Duodenal mucosa (tissue), 2 donors: ENCODE measurements at regions not wholly inside any gene's neighbourhood (a gene's known extent, or its start where the extent isn't known, plus 50 kb on each side); places are given as distances from the start of the nearest gene placed in this dataset.

Source experiments
- H3K27ac ChIP-seq: one replicate; pipeline ENCODE4 v1.7.0; 2013; ENCODE audit warnings: low read depth, low read length
- H3K27me3 ChIP-seq, 2 donors: one replicate each; pipeline ENCODE4 v1.7.0; 2013; ENCODE audit warnings: low read length in 2 of 2, control low read depth in 1 of 2; ENCODE audit not compliant: insufficient read depth in 2 of 2, control insufficient read depth in 1 of 2
- H3K36me3 ChIP-seq, 2 donors: one replicate each; pipeline ENCODE4 v1.7.0; 2013; ENCODE audit warnings: low read length in 2 of 2, control low read depth in 1 of 2; ENCODE audit not compliant: insufficient read depth in 2 of 2, control insufficient read depth in 1 of 2
- H3K4me1 ChIP-seq, 2 donors: one replicate each; pipeline ENCODE4 v1.7.0; 2013; ENCODE audit warnings: low read length in 2 of 2, control low read depth in 1 of 2; ENCODE audit not compliant: insufficient read depth in 2 of 2, control insufficient read depth in 1 of 2
- H3K4me3 ChIP-seq, 2 donors: one replicate each; pipeline ENCODE4 v1.7.0; 2013; ENCODE audit warnings: low read length in 2 of 2, low read depth in 1 of 2
- H3K9ac ChIP-seq, 2 donors: one replicate each; pipeline ENCODE4 v1.7.0; 2013; ENCODE audit warnings: low read length in 2 of 2, low read depth in 1 of 2
- H3K9me3 ChIP-seq, 2 donors: one replicate each; pipeline ENCODE4 v1.7.0; 2013; ENCODE audit warnings: low read length in 2 of 2, control low read depth in 1 of 2; ENCODE audit not compliant: control insufficient read depth in 1 of 2

DNA sequence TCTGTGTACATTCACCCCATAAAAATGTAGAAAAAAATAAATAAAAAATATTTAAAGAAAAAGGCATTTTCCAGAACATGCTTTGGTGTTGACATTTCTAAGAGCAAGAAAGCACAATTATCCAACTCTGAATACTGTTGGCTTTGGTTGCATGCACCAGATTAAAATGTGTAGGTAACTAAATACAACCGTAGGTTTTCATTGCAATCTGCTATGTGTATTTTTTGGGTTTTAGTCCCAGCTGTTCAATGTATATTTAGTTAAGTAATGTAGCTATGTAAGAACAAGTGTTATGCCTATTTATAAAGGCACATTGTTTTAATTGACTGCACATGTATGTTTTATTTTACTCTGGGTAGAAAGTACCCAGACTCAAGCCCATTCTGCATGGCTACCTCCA lies 108.1 kb upstream of the PAQR3 start:
- Histone ChIP-seq H3K4me3 (no peak overlapping the region), H3K27me3 (no peaks in the 10 kb centered on the region), H3K36me3 (no peaks in the 10 kb centered on the region), H3K4me1 (peaks cover 6 to 19% of the 10 kb centered on the region in 2 donors), H3K9ac (no peak overlapping the region), H3K27ac (no peak overlapping the region), H3K9me3 (no peaks in the 10 kb centered on the region)

DNA sequence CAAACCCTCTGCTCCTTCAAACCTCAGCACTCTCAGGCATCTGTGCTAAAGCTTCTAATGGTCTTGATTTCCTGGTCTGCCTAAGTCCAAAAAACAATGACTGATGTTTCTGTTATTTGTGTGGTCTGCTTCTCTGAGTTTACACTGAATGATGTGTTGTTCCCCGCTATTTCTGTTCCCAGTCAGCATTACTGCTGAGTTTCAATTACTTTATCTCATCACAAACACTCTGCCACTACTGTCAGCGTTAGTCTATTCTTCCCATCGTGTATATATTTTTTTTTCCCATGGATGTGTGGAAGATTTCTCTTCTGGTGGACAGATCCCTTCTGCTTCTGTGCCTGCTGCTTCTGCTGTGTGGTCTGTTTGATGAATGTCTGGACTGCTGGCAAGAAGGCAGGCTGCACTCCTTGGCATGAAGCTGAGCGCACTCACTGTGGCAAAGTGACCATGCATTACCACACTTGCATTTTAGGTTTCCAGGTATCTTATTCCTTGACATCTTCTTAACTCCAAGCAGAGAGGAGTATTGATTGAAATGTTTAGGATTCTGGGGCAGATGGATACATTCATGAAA lies 106.9 kb upstream of the PAQR3 start:
- no peaks in the 10 kb centered on the region for H3K9me3 ChIP-seq
- no peak overlapping the region for H3K9ac ChIP-seq
- H3K4me1 ChIP-seq, result peaks cover 6 to 14% of the 10 kb centered on the region in 2 donors
- H3K27me3 ChIP-seq, result no peaks in the 10 kb centered on the region
- H3K4me3 ChIP-seq, result no peak overlapping the region
- no peak overlapping the region for H3K27ac ChIP-seq
- no peaks in the 10 kb centered on the region for H3K36me3 ChIP-seq

DNA sequence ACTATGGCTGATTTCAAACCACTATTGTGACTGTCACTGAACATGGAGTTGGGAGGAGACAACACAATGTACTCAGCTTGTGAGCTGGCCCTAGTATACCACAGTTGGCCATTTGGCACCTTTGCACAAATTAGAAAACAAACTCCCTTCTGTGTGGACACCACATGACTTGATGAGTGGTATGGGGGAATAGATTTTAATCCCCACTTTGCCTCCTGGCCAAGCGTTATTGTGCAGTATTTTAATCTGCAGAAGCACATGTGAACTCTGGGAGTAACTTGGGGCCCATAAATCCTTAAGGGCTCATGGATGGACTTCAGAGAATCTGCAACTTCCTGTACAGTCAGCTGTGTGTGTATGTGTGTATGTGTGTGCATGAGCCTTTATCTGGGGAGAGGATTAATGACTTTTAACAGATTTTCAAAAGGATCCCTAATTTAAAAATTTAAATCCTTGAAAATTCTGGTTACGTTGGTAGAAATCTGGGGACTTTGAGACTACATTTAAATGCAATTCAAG lies 105.0 kb upstream of the PAQR3 start:
- Histone ChIP-seq H3K36me3 (no peaks in the 10 kb centered on the region), H3K9me3 (no peaks in the 10 kb centered on the region), H3K9ac (no peak overlapping the region), H3K27ac (no peak overlapping the region), H3K4me3 (no peak overlapping the region), H3K27me3 (no peaks in the 10 kb centered on the region), H3K4me1 (peaks cover 3 to 7% of the 10 kb centered on the region in 2 donors)

DNA sequence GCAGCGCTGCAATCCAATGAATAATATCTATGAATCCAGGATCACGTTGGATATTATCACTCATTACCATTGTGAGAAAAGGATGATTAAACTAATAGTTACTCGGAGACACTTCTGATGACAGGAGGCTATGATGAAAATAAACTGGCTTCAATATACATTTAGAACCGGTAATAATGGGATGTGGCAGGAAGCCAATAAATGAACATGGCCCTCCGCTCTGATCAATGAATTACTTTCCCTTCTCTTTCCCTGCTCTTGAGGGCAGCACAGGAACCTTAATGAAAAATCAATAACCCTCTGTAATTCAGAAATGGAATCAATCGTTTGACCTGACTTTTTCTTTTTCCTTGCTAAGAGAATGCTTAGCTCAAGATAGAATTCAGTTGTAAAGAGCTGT lies 103.9 kb upstream of the PAQR3 start:
- H3K36me3 ChIP-seq, result no peaks in the 10 kb centered on the region
- no peak overlapping the region for H3K27ac ChIP-seq
- H3K4me3 ChIP-seq, result no peak overlapping the region
- H3K27me3 ChIP-seq, result no peaks in the 10 kb centered on the region
- H3K9ac ChIP-seq, result no peak overlapping the region
- H3K4me1 ChIP-seq, result peaks cover 3% of the 10 kb centered on the region in 2 donors
- H3K9me3 ChIP-seq, result no peaks in the 10 kb centered on the region

DNA sequence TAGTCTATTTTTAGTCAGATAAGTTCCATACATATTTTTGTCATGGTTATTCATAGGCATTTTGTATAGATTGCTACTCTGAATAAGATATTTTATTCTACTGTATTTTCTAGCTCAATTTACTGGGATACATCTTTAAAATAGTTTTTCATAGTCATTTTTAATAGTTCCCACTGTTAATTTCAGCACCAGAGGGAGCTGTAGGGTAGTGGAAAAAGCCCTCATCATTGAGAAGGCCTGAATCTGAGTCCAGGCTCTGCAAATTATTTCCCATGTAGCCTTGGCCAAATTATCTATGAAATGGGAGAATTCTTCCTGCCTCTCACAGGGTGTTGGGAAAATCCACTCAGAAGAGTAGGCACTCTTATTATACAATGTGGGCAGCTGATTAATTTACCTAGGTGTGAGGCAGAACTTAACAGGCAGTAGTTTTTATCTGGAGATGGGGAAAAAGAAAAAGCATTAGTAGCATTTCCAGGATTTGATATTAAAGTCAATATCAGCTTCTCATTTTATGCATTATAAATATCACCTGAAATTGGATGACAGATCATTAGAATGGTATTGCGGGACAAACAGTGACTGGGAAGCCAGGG lies 102.9 kb upstream of the PAQR3 start:
- Histone ChIP-seq H3K9me3 (no peaks in the 10 kb centered on the region), H3K36me3 (no peaks in the 10 kb centered on the region), H3K4me1 (peaks cover 3% of the 10 kb centered on the region in 2 donors), H3K9ac (no peak overlapping the region), H3K27ac (no peak overlapping the region), H3K4me3 (no peak overlapping the region), H3K27me3 (no peaks in the 10 kb centered on the region)

DNA sequence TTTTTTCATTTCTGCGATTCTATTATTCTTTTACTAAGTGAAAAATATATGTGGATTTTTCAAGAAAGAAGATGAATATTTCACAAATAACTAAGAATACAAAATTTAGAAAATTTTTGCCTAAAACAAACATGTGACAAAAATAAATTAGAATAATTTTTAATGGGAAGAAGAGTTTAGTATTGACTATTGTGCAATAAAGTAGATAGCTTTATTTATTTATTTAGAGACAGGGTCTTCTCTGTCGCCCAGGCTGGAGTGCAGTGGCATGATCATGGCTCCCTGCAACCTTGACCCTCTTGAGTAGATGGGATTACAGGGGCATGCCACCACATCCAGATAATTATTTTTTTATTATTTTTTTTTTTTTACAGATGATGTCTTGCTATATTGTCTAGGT lies 95.3 kb upstream of the PAQR3 start:
- H3K4me1 ChIP-seq, result no peaks in the 10 kb centered on the region
- no peak overlapping the region for H3K9ac ChIP-seq
- no peaks in the 10 kb centered on the region for H3K27me3 ChIP-seq
- no peaks in the 10 kb centered on the region for H3K36me3 ChIP-seq
- H3K4me3 ChIP-seq, result no peak overlapping the region
- H3K9me3 ChIP-seq, result no peaks in the 10 kb centered on the region
- H3K27ac ChIP-seq, result no peak overlapping the region

DNA sequence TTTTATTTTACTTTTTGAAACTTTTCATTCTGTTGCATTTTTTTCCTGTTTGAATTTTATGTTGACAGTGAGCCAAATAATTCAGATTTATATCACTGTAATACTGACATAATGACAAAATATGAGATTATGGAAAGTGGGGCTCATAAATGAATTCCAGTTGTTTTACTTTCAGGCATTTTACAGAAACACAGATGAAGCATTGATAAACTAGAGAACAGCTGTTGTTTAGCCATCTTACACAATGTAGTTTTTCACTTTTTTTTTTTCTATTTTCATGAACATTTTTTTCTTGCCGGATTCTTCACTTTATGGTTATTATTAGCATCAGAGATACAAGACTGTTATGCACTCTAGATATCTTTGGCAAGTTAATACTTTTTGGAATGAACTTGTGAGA lies 91.7 kb upstream of the PAQR3 start:
- Histone ChIP-seq H3K9me3 (no peaks in the 10 kb centered on the region), H3K4me1 (no peaks in the 10 kb centered on the region)

DNA sequence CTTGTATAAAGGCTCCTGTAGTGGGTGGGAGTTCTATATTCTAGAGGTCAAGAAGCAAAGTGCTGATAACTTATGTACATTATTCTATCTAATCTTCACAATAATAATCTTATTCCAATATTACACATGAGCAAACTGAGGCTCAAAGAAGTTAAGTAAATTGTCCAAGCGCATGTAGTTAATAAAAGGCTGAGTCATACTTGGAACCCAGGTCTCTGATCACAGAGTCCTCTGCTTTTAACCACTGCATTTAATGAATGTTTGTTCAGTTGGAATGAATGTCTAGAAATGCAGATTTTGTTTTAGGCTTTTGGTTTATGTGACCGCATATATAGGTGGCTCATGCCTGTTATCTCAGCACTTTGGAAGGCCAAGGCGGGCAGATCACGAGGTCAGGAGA lies 88.4 kb upstream of the PAQR3 start:
- H3K9ac ChIP-seq, result no peak overlapping the region
- no peaks in the 10 kb centered on the region for H3K9me3 ChIP-seq
- no peaks in the 10 kb centered on the region for H3K27me3 ChIP-seq
- no peak overlapping the region for H3K4me3 ChIP-seq
- H3K27ac ChIP-seq, result no peak overlapping the region
- no peaks in the 10 kb centered on the region for H3K36me3 ChIP-seq
- no peaks in the 10 kb centered on the region for H3K4me1 ChIP-seq

More for the DNA sequence above, 91.7 kb upstream of the PAQR3 start:
- H3K36me3 ChIP-seq, result no peaks in the 10 kb centered on the region
- no peaks in the 10 kb centered on the region for H3K27me3 ChIP-seq
- H3K9ac ChIP-seq, result no peak overlapping the region
- H3K27ac ChIP-seq, result no peak overlapping the region
- H3K4me3 ChIP-seq, result no peak overlapping the region

DNA sequence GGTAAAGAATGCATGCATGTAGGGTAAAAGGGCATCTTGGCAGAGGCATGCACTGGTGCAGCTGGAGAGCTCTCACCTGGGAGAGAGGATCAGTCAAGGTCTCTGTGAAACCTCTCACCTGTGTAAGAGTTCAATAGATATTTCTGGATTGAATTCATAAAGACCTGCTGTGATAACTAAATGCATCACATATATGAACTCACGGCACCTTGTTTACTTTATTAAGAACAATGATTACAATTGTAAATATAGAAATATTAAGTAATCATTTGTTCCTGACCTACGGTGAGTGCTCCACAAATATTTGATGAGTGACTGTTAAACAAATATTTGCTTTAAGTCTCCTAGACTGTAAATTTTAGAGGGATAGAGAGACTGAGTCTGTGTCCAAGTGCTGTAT lies 85.9 kb upstream of the PAQR3 start:
- no peaks in the 10 kb centered on the region for H3K36me3 ChIP-seq
- H3K27ac ChIP-seq, result no peak overlapping the region
- H3K4me3 ChIP-seq, result no peak overlapping the region
- H3K9ac ChIP-seq, result no peak overlapping the region
- H3K27me3 ChIP-seq, result no peaks in the 10 kb centered on the region
- H3K4me1 ChIP-seq, result no peaks in the 10 kb centered on the region
- no peaks in the 10 kb centered on the region for H3K9me3 ChIP-seq

DNA sequence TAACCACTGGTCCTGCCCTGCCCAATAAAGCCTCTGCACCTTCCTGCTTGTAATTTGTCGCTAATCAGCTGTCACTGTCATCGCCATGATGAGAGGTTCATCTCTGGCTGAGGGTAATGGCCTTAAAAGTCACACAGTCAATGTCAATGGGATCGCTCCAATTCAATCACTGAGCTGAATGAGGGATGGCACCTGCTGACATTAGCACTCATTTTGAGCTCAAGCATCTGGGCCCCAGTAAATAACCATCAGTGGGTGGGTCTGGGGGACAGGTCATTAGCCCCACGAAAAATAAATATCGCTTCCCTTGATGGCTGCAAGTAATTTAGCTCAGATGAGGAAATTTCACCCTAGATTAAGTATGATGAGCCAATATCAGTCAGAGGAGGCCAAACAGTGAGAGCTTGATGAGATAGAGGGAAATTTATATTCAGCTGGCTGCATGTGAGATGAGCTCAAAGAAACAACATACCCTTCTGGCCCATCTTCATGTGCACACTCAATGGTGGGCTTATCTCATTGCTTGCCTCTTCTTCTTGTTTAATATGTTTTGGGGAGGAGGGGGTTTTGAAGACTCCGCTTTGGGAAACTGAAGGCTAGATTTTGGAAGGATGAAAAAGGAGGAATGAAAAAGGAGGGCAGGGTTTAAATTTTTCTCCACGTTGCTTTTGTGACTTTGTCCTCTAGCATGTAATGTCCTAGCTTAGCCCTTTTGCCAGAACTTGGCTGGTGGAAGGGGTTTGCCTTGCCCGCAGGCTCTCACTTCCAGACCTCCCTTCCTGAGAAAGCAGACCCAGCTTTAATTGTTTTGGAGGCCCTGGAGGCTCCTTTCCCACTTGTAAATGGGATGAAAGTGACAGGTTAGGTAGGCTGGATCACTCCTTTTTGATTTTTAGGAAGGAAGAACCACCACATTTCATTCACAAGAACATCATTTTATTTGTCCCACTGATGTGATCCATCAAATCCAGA lies 84.8 kb upstream of the PAQR3 start:
- no peaks in the 10 kb centered on the region for H3K27me3 ChIP-seq
- no peak overlapping the region for H3K9ac ChIP-seq
- no peaks in the 10 kb centered on the region for H3K36me3 ChIP-seq
- no peak overlapping the region for H3K4me3 ChIP-seq
- no peaks in the 10 kb centered on the region for H3K9me3 ChIP-seq
- H3K4me1 ChIP-seq, result no peaks in the 10 kb centered on the region
- no peak overlapping the region for H3K27ac ChIP-seq
